Lung (tissue), 11 donors: ENCODE measurements at regions not wholly inside any gene's neighbourhood (a gene's known extent, or its start where the extent isn't known, plus 50 kb on each side); places are given as distances from the start of the nearest gene placed in this dataset.

Experiments used
- ATAC-seq: fragments of 200-7000 bp; cut with Tn5 transposase; one replicate; pipeline ENCODE4 v1.9.1; 2020; ENCODE audit warnings: moderate number of reproducible peaks; ENCODE audit not compliant: insufficient read depth, low FRiP score
- DNase-seq, 3 donors: peaks; one replicate each; pipeline ENCODE4 v3.0.0-alpha.2; 2013 to 2017
- H3K27ac ChIP-seq, 2 donors: one replicate each; pipeline ENCODE4 v1.5.1; 2013; ENCODE audit warnings: mild to moderate bottlenecking in 2 of 2, moderate library complexity in 2 of 2, control low read depth in 1 of 2, inconsistent platforms in 1 of 2, low read depth in 1 of 2, low read length in 1 of 2
- H3K27me3 ChIP-seq, 3 donors: one replicate each; pipeline ENCODE4 v1.5.1; 2013; ENCODE audit warnings: low read length in 2 of 3; ENCODE audit not compliant: control insufficient read depth in 3 of 3, insufficient read depth in 3 of 3
- H3K36me3 ChIP-seq, 4 donors: one replicate each; pipeline ENCODE4 v1.5.1; 2013; ENCODE audit warnings: low read length in 4 of 4, mild to moderate bottlenecking in 1 of 4, moderate library complexity in 1 of 4; ENCODE audit not compliant: control insufficient read depth in 4 of 4, insufficient read depth in 4 of 4
- H3K4me1 ChIP-seq, 5 donors: one replicate each; pipeline ENCODE4 v1.5.1; 2013; ENCODE audit warnings: low read length in 5 of 5, mild to moderate bottlenecking in 2 of 5, moderate library complexity in 1 of 5; ENCODE audit not compliant: control insufficient read depth in 5 of 5, insufficient read depth in 5 of 5
- H3K4me3 ChIP-seq: one replicate; pipeline ENCODE4 v1.5.1; 2013; ENCODE audit warnings: mild to moderate bottlenecking, control low read depth, moderate library complexity
- H3K9ac ChIP-seq, 2 donors: one replicate each; pipeline ENCODE4 v1.5.1; 2013; ENCODE audit warnings: low read length in 2 of 2, control low read depth in 1 of 2; ENCODE audit not compliant: insufficient read depth in 1 of 2
- H3K9me3 ChIP-seq, 4 donors: one replicate each; pipeline ENCODE4 v1.5.1; 2013; ENCODE audit warnings: low read length in 3 of 4, mild to moderate bottlenecking in 1 of 4, moderate library complexity in 1 of 4; ENCODE audit not compliant: control insufficient read depth in 4 of 4, insufficient read depth in 3 of 4
- WGBS, 2 donors: extraction: QIAGEN DNeasy Blood & Tissue Kit; methylation state at CpG; one replicate each; pipeline ENCODE4 v1.1.7; 2013; 5-methylcytosine and 5-hydroxymethylcytosine counted together
- TF ChIP-seq, protein P1 (sequence below): IDR thresholded peaks from 2 replicates; pipeline ENCODE4 v1.5.1; 2012; ENCODE audit warnings: mild to moderate bottlenecking; ENCODE audit errors: control extremely low read depth, extremely low read depth
- donor health status: control.
- donor health status: control.
- donor health status: Bipolar disorder and iron deficiency.
- donor health status: healthy.
- donor health status: DM: yes; HTN: yes; CAD: no.

- WGBS, 2 donors, result 55 to 79% methylated on average over 1 of the region's 1 CpG
- Histone ChIP-seq H3K9me3 (peaks cover 0 to 5% (median 0%) of the 10 kb centered on the region in 4 donors), H3K36me3 (no peaks in the 10 kb centered on the region), H3K4me3 (no peak overlapping the region), H3K9ac (no peak overlapping the region), H3K4me1 (no peaks in the 10 kb centered on the region), H3K27me3 (peaks cover 0 to 13% (median 9%) of the 10 kb centered on the region in 3 donors), H3K27ac (no peak overlapping the region)
- DNase-seq, result no peak
- TF ChIP-seq, protein P1, sequence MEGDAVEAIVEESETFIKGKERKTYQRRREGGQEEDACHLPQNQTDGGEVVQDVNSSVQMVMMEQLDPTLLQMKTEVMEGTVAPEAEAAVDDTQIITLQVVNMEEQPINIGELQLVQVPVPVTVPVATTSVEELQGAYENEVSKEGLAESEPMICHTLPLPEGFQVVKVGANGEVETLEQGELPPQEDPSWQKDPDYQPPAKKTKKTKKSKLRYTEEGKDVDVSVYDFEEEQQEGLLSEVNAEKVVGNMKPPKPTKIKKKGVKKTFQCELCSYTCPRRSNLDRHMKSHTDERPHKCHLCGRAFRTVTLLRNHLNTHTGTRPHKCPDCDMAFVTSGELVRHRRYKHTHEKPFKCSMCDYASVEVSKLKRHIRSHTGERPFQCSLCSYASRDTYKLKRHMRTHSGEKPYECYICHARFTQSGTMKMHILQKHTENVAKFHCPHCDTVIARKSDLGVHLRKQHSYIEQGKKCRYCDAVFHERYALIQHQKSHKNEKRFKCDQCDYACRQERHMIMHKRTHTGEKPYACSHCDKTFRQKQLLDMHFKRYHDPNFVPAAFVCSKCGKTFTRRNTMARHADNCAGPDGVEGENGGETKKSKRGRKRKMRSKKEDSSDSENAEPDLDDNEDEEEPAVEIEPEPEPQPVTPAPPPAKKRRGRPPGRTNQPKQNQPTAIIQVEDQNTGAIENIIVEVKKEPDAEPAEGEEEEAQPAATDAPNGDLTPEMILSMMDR, result no peak
- ATAC-seq, result no peak
Observed at GRCh38 chrX:106378616-106379015, 210.5 kb downstream of the PWWP3B start.

DNA sequence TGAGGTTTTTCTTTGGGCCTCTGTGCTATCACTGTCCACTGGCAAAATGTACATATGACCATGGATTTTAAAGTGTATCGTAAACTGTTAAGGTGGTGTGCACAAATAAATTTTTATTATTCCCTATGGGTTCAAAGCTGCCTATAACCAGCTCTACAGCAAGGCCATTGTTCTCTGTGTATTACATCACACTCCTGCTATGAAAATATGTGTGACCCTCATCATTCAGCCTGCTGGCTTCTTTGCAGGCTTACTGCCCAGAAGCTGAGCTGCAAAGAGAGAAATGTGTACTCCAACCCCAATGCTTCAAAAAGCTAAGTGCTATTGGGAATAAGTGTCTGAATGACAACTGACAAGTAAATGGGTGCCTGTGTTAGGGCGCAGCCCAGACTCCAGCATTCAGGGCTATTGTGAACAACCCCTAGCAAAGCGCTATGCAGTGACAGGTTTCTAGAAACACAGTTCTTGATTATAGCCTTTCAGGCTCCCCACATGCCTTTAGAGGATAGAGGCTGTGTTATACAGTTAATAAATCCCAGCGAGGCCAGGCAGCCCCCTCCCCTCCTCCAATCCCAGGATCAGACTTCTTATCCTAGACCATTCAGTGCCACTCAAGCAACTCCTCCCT, 220.4 kb upstream of the RADX start:
- H3K9ac ChIP-seq, result no peak overlapping the region
- no peaks in the 10 kb centered on the region for H3K4me1 ChIP-seq
- no peaks in the 10 kb centered on the region for H3K36me3 ChIP-seq
- ATAC-seq (no peak), DNase-seq (peak in 2 of 3 donors; percentile 19 to 51)
- no peaks in the 10 kb centered on the region for H3K9me3 ChIP-seq
- H3K4me3 ChIP-seq, result no peak overlapping the region
- peaks cover 0 to 39% (median 9%) of the 10 kb centered on the region in 3 donors for H3K27me3 ChIP-seq
- WGBS, 2 donors, result 67 to 88% methylated on average over 4 of the region's 4 CpGs
- no peak overlapping the region for H3K27ac ChIP-seq
- TF ChIP-seq, protein P1, result no peak

DNA sequence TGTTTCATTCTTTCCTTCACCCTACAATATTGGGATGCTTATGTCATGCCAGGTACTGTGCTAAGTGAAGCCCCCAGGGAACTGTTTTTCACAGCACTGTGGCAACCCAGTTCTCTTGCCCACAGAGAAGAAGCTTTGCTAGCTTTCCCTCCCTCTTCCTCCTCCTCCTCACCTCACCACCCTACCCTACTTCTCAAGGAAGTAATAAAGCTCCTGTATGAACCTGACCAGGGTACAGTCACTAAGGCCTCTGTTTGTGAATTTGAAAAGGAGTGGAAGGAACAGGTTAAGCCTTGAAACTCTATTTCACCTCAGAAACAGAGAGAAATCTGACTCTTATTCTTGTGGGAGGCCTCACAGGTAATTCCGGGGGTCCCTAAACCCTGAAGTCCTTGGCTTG, 219.4 kb upstream of the RADX start:
- H3K27ac ChIP-seq, result no peak overlapping the region
- no peak for ATAC-seq

More for the DNA sequence above, 219.4 kb upstream of the RADX start:
- H3K4me3 ChIP-seq, result no peak overlapping the region
- H3K4me1 ChIP-seq, result no peaks in the 10 kb centered on the region
- TF ChIP-seq, protein P1, result no peak
- no peak for DNase-seq
- no peaks in the 10 kb centered on the region for H3K9me3 ChIP-seq
- peaks cover 0 to 39% (median 6%) of the 10 kb centered on the region in 3 donors for H3K27me3 ChIP-seq
- no peak overlapping the region for H3K9ac ChIP-seq
- no peaks in the 10 kb centered on the region for H3K36me3 ChIP-seq
- WGBS, 2 donors, result 81 to 86% methylated on average over 1 of the region's 1 CpG
